Peyer's patch (tissue), 4 donors: ENCODE measurements at regions not wholly inside any gene's neighbourhood (a gene's known extent, or its start where the extent isn't known, plus 50 kb on each side); places are given as distances from the start of the nearest gene placed in this dataset.
A peak's percentile ranks its signal among the peaks of the same experiment; 100 is the strongest.

ENCODE experiments used
- DNase-seq, 3 donors: peaks; one replicate each; pipeline ENCODE4 v3.0.0-alpha.2; 2017 to 2019
- H3K27ac ChIP-seq, 4 donors: fragments of 200-600 bp; sonication (generic); one replicate each; pipeline ENCODE4 v1.5.1; 2016 to 2019
- H3K27me3 ChIP-seq, 2 donors: fragments of 200-600 bp; sonication (generic); one replicate each; pipeline ENCODE4 v1.5.1; 2019
- H3K36me3 ChIP-seq, 3 donors: fragments of 200-600 bp; sonication (generic); one replicate each; pipeline ENCODE4 v1.5.1; 2016 to 2019
- H3K4me1 ChIP-seq, 4 donors: fragments of 200-600 bp; sonication (generic); one replicate each; pipeline ENCODE4 v1.5.1; 2016 to 2019
- H3K4me3 ChIP-seq, 4 donors: fragments of 200-600 bp; sonication (generic); 1 replicate in 3 of 4; 2 replicates in 1 of 4; pipeline ENCODE4 v1.5.1; 2016 to 2019; ENCODE audit warnings: mild to moderate bottlenecking in 1 of 4
- H3K9me3 ChIP-seq, 4 donors: fragments of 200-600 bp; sonication (generic); one replicate each; pipeline ENCODE4 v1.5.1; 2016 to 2019; ENCODE audit warnings: mild to moderate bottlenecking in 1 of 4
- CTCF ChIP-seq, 6 experiments: fragments of 450-650 bp in 4 of 6; fragments of 200-600 bp in 2 of 6; sonication (generic) in 1 of 6; IDR thresholded peaks; one replicate each; pipeline ENCODE4 v1.5.1; 2017 to 2019; ENCODE audit warnings: antibody characterized with exemption in 6 of 6, mild to moderate bottlenecking in 3 of 6, moderate library complexity in 1 of 6
- POLR2A ChIP-seq, 2 donors: fragments of 450-650 bp; IDR thresholded peaks; one replicate each; pipeline ENCODE4 v1.5.1; 2017; ENCODE audit warnings: antibody characterized with exemption in 2 of 2, mild to moderate bottlenecking in 2 of 2, moderate library complexity in 2 of 2

- TF ChIP-seq CTCF (IDR thresholded peaks at IDR 0.05), result no peak
- TF ChIP-seq POLR2A (IDR thresholded peaks at IDR 0.05), result no peak
- no peak overlapping the region for H3K4me3 ChIP-seq
- H3K9me3 ChIP-seq, result no peaks in the 10 kb centered on the region
- H3K4me1 ChIP-seq, result peaks cover 0 to 8% (median 0%) of the 10 kb centered on the region in 4 donors
- no peaks in the 10 kb centered on the region for H3K27me3 ChIP-seq
- H3K27ac ChIP-seq, result no peak overlapping the region
- peak in 1 of 3 donors; percentile 7 for DNase-seq
- H3K36me3 ChIP-seq, result no peaks in the 10 kb centered on the region
Measured at GRCh38 chr20:48189181-48189580, 403.9 kb upstream of the SULF2 start.

- Histone ChIP-seq H3K36me3 (no peaks in the 10 kb centered on the region), H3K27ac (no peak overlapping the region), H3K4me3 (no peak overlapping the region), H3K9me3 (no peaks in the 10 kb centered on the region), H3K4me1 (peaks cover 0 to 8% (median 0%) of the 10 kb centered on the region in 4 donors), H3K27me3 (no peaks in the 10 kb centered on the region)
- no peak for TF ChIP-seq POLR2A (IDR thresholded peaks at IDR 0.05)
- TF ChIP-seq CTCF (IDR thresholded peaks at IDR 0.05), result no peak
- no peak for DNase-seq
Measured at GRCh38 chr20:48187851-48188250, 402.6 kb upstream of the SULF2 start.

- TF ChIP-seq POLR2A (IDR thresholded peaks at IDR 0.05), result no peak
- TF ChIP-seq CTCF (IDR thresholded peaks at IDR 0.05), result no peak
- no peak overlapping the region for H3K4me3 ChIP-seq
- H3K9me3 ChIP-seq, result no peaks in the 10 kb centered on the region
- H3K36me3 ChIP-seq, result no peaks in the 10 kb centered on the region
- no peak overlapping the region for H3K27ac ChIP-seq
- peaks cover 0 to 8% (median 0%) of the 10 kb centered on the region in 4 donors for H3K4me1 ChIP-seq
- DNase-seq, result no peak
- H3K27me3 ChIP-seq, result no peaks in the 10 kb centered on the region
Measured at GRCh38 chr20:48186915-48187314, 401.6 kb upstream of the SULF2 start.

GRCh38 chr20:48186447-48186846 lies 401.2 kb upstream of the SULF2 start:
- no peaks in the 10 kb centered on the region for H3K27me3 ChIP-seq
- peaks cover 0 to 5% (median 0%) of the 10 kb centered on the region in 4 donors for H3K4me1 ChIP-seq
- H3K4me3 ChIP-seq, result no peak overlapping the region
- no peak overlapping the region for H3K27ac ChIP-seq
- DNase-seq, result no peak
- TF ChIP-seq POLR2A (IDR thresholded peaks at IDR 0.05) (no peak), CTCF (IDR thresholded peaks at IDR 0.05) (no peak)
- H3K36me3 ChIP-seq, result no peaks in the 10 kb centered on the region
- H3K9me3 ChIP-seq, result no peaks in the 10 kb centered on the region

- TF ChIP-seq CTCF (IDR thresholded peaks at IDR 0.05), result no peak
- no peak for TF ChIP-seq POLR2A (IDR thresholded peaks at IDR 0.05)
- Histone ChIP-seq H3K36me3 (no peaks in the 10 kb centered on the region), H3K27ac (no peak overlapping the region), H3K4me1 (no peaks in the 10 kb centered on the region), H3K27me3 (no peaks in the 10 kb centered on the region), H3K9me3 (no peaks in the 10 kb centered on the region), H3K4me3 (no peak overlapping the region)
- no peak for DNase-seq
Measured at GRCh38 chr20:48184229-48184628, 398.9 kb upstream of the SULF2 start.
